ENCODE measurements at regions not wholly inside any gene's neighbourhood (a gene's known extent, or its start where the extent isn't known, plus 50 kb on each side); places are given as distances from the start of the nearest gene placed in this dataset.
"Not testable (repeated sequence)": the region's sequence is repeated elsewhere in the genome, so short reads cannot be mapped to it uniquely, and the experiment has no call there.

DNA sequence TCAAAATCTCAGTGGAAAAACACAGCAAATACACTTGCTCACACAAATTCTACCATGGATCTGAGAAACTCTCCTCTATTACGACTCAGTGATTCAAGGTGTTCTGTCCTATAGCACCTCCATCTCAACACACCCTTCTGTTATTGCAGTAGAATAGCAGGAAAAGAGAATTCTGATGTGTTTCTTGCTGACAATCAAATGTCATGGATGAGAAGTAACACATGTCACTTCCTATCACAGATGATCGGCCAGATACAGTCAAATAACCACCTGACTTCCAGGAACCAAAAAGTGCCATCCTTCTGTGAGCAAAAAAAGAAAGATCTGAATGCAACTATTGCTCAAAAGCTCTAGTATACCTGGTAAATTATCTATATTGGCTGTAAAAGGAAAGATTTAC lies 734.2 kb upstream of the GBE1 start:
- no CpG with 5 or more reads among the region's 2 CpGs for WGBS (ENCODE audit: insufficient coverage, low lambda C conversion rate)
- Histone ChIP-seq H3K4me3 (ENCODE audit: low read length) (no peak overlapping the region), H3K27me3 (ENCODE audit: control insufficient read depth, insufficient read depth, low read length) (no peaks in the 10 kb centered on the region), H3K36me3 (ENCODE audit: control insufficient read depth, insufficient read depth, low read length) (no peaks in the 10 kb centered on the region), H3K9me3 (ENCODE audit: control insufficient read depth, low read depth, low read length) (peaks cover 2% of the 10 kb centered on the region), H3K27ac (ENCODE audit: low read length) (no peak overlapping the region), H3K4me1 (ENCODE audit: control insufficient read depth, insufficient read depth, low read length) (no peaks in the 10 kb centered on the region)
- DNase-seq, result no peak

- H3K4me3 ChIP-seq (ENCODE audit: low read length), result no peak overlapping the region
- H3K9me3 ChIP-seq (ENCODE audit: control insufficient read depth, low read depth, low read length), result peaks cover 2% of the 10 kb centered on the region
- no peak overlapping the region for H3K27ac ChIP-seq (ENCODE audit: low read length)
- H3K4me1 ChIP-seq (ENCODE audit: control insufficient read depth, insufficient read depth, low read length), result no peaks in the 10 kb centered on the region
- H3K36me3 ChIP-seq (ENCODE audit: control insufficient read depth, insufficient read depth, low read length), result no peaks in the 10 kb centered on the region
- WGBS (ENCODE audit: insufficient coverage, low lambda C conversion rate), result no CpG with 5 or more reads among the region's 1 CpG
- no peaks in the 10 kb centered on the region for H3K27me3 ChIP-seq (ENCODE audit: control insufficient read depth, insufficient read depth, low read length)
- DNase-seq, result no peak
Observed at GRCh38 chr3:82494977-82495489, 733.6 kb upstream of the GBE1 start.

DNA sequence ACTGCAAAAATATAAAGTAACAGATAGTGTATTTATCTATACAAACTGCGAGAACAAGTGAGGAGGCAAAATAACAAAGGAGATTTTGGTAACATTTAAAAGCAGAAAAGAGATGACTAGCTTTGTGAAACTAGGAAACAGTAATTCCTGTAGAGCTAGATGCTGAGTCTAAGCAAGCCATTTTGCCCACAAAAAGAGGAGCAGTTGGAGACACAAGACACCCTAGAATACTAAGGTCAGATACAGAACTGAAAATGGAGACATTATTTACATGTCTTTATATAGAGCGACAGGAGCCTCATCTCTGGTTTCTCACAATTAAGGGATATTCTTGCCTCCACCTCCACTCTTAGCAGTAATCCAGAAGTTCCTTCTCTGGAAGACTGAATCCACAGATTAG lies 732.4 kb upstream of the GBE1 start:
- H3K27ac ChIP-seq (ENCODE audit: low read length), result no peak overlapping the region
- DNase-seq, result no peak
- H3K4me3 ChIP-seq (ENCODE audit: low read length), result no peak overlapping the region
- H3K36me3 ChIP-seq (ENCODE audit: control insufficient read depth, insufficient read depth, low read length), result no peaks in the 10 kb centered on the region
- H3K27me3 ChIP-seq (ENCODE audit: control insufficient read depth, insufficient read depth, low read length), result no peaks in the 10 kb centered on the region
- H3K9me3 ChIP-seq (ENCODE audit: control insufficient read depth, low read depth, low read length), result peaks cover 2% of the 10 kb centered on the region
- WGBS (ENCODE audit: insufficient coverage, low lambda C conversion rate), result 86% methylated on average over 1 of the region's 2 CpGs
- no peaks in the 10 kb centered on the region for H3K4me1 ChIP-seq (ENCODE audit: control insufficient read depth, insufficient read depth, low read length)

- no peaks in the 10 kb centered on the region for H3K4me1 ChIP-seq (ENCODE audit: control insufficient read depth, insufficient read depth, low read length)
- 100% methylated on average over 1 of the region's 1 CpG for WGBS (ENCODE audit: insufficient coverage, low lambda C conversion rate)
- no peaks in the 10 kb centered on the region for H3K27me3 ChIP-seq (ENCODE audit: control insufficient read depth, insufficient read depth, low read length)
- no peak overlapping the region for H3K4me3 ChIP-seq (ENCODE audit: low read length)
- no peak for DNase-seq
- H3K9me3 ChIP-seq (ENCODE audit: control insufficient read depth, low read depth, low read length), result peaks cover 2% of the 10 kb centered on the region
- no peak overlapping the region for H3K27ac ChIP-seq (ENCODE audit: low read length)
- H3K36me3 ChIP-seq (ENCODE audit: control insufficient read depth, insufficient read depth, low read length), result no peaks in the 10 kb centered on the region
Observed at GRCh38 chr3:82475306-82475705, 713.9 kb upstream of the GBE1 start.

DNA sequence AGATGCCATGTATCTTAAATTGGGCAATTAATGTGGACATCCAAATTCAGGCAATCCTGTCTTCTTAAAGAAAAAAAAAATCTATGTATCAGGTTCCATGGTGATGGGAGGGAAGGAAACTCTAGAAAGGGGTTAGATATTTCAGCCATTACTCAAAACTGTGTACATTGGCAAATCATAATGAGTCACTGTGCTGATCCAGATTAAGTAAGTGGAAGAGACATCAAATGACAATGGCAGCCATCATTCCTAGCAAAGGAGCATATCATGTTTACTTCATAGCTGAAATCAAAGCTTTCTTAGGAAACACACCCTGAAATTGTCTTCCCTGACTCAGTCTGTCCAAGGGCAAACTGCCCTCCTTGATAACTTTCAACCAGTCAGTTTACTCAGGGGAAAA lies 713.3 kb upstream of the GBE1 start:
- H3K27ac ChIP-seq (ENCODE audit: low read length), result no peak overlapping the region
- H3K9me3 ChIP-seq (ENCODE audit: control insufficient read depth, low read depth, low read length), result peaks cover 2% of the 10 kb centered on the region
- H3K4me3 ChIP-seq (ENCODE audit: low read length), result no peak overlapping the region
- H3K4me1 ChIP-seq (ENCODE audit: control insufficient read depth, insufficient read depth, low read length), result no peaks in the 10 kb centered on the region
- H3K36me3 ChIP-seq (ENCODE audit: control insufficient read depth, insufficient read depth, low read length), result no peaks in the 10 kb centered on the region
- no peaks in the 10 kb centered on the region for H3K27me3 ChIP-seq (ENCODE audit: control insufficient read depth, insufficient read depth, low read length)
- no peak for DNase-seq

DNA sequence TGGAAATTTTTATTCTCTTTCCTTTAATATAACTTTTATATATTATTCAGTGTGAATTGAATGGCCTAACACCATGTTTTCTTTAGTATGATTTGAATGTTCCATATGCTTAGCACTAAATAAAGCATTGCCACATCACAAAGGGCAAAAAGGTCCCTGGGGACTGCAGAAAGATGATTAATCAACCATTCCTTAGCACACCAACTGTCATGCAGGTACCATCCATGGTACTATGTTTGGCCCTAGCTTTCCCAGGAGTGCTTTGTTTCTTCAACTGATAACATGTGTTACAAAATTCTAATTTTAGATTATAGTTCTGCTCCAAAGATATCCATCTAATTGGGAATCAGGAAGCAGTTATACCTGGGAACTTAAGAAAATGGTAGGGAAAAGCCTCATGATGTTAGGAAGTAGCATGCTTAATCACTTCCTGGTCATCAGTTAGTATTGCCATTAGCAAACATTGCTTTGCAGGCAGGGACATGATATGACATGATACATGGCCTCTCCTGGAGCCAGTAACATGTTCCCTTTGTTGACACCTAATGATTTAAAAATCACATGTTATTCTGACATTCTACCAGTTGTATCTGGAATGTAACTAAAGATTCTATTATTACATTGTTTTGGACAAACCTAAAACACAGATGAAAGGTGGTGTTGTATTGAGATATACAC lies 712.6 kb upstream of the GBE1 start:
- Histone ChIP-seq H3K36me3 (ENCODE audit: control insufficient read depth, insufficient read depth, low read length) (no peaks in the 10 kb centered on the region), H3K27me3 (ENCODE audit: control insufficient read depth, insufficient read depth, low read length) (no peaks in the 10 kb centered on the region), H3K9me3 (ENCODE audit: control insufficient read depth, low read depth, low read length) (peaks cover 2% of the 10 kb centered on the region), H3K4me1 (ENCODE audit: control insufficient read depth, insufficient read depth, low read length) (no peaks in the 10 kb centered on the region), H3K27ac (ENCODE audit: low read length) (no peak overlapping the region), H3K4me3 (ENCODE audit: low read length) (no peak overlapping the region)
- DNase-seq, result no peak

DNA sequence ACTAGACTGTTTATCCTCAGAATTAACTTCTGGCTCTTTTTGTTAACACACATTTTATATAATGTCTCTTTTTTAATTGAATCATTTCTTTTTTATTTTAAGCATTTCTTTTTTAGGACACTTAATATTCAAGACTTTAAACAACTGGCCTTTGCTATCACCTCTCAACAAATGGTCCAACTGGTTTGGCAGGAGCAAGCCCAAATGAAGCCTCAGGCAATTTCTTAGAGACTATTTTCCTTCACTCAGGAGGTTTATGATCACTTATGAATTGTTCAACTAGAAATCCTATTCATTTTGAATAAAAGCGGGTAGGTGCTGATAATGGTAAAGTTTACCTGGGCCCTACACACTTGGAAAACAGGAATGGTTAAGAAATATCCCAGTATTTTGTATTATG lies 705.6 kb upstream of the GBE1 start:
- H3K27ac ChIP-seq (ENCODE audit: low read length), result no peak overlapping the region
- H3K4me3 ChIP-seq (ENCODE audit: low read length), result no peak overlapping the region

GRCh38 chr3:82462977-82463376 lies 701.5 kb upstream of the GBE1 start:
- 83% methylated on average over 1 of the region's 6 CpGs for WGBS (ENCODE audit: insufficient coverage, low lambda C conversion rate)
- DNase-seq, result no peak
- H3K36me3 ChIP-seq (ENCODE audit: control insufficient read depth, insufficient read depth, low read length), result no peaks in the 10 kb centered on the region
- no peaks in the 10 kb centered on the region for H3K4me1 ChIP-seq (ENCODE audit: control insufficient read depth, insufficient read depth, low read length)
- no peaks in the 10 kb centered on the region for H3K9me3 ChIP-seq (ENCODE audit: control insufficient read depth, low read depth, low read length)
- H3K27me3 ChIP-seq (ENCODE audit: control insufficient read depth, insufficient read depth, low read length), result no peaks in the 10 kb centered on the region
- H3K27ac ChIP-seq (ENCODE audit: low read length), result no peak overlapping the region
- no peak overlapping the region for H3K4me3 ChIP-seq (ENCODE audit: low read length)

More for the DNA sequence above, 705.6 kb upstream of the GBE1 start:
- WGBS (ENCODE audit: insufficient coverage, low lambda C conversion rate), result no CpG with 5 or more reads among the region's 1 CpG
- Histone ChIP-seq H3K36me3 (ENCODE audit: control insufficient read depth, insufficient read depth, low read length) (no peaks in the 10 kb centered on the region), H3K9me3 (ENCODE audit: control insufficient read depth, low read depth, low read length) (no peaks in the 10 kb centered on the region), H3K27me3 (ENCODE audit: control insufficient read depth, insufficient read depth, low read length) (no peaks in the 10 kb centered on the region), H3K4me1 (ENCODE audit: control insufficient read depth, insufficient read depth, low read length) (no peaks in the 10 kb centered on the region)
- no peak for DNase-seq

- no peaks in the 10 kb centered on the region for H3K9me3 ChIP-seq (ENCODE audit: control insufficient read depth, low read depth, low read length)
- no peak for DNase-seq
- H3K4me1 ChIP-seq (ENCODE audit: control insufficient read depth, insufficient read depth, low read length), result no peaks in the 10 kb centered on the region
- no peaks in the 10 kb centered on the region for H3K27me3 ChIP-seq (ENCODE audit: control insufficient read depth, insufficient read depth, low read length)
- no peaks in the 10 kb centered on the region for H3K36me3 ChIP-seq (ENCODE audit: control insufficient read depth, insufficient read depth, low read length)
- WGBS (ENCODE audit: insufficient coverage, low lambda C conversion rate), result 91% methylated on average over 5 of the region's 10 CpGs
- no peak overlapping the region for H3K4me3 ChIP-seq (ENCODE audit: low read length)
- H3K27ac ChIP-seq (ENCODE audit: low read length), result no peak overlapping the region
Observed at GRCh38 chr3:82461049-82461889, 699.8 kb upstream of the GBE1 start.

DNA sequence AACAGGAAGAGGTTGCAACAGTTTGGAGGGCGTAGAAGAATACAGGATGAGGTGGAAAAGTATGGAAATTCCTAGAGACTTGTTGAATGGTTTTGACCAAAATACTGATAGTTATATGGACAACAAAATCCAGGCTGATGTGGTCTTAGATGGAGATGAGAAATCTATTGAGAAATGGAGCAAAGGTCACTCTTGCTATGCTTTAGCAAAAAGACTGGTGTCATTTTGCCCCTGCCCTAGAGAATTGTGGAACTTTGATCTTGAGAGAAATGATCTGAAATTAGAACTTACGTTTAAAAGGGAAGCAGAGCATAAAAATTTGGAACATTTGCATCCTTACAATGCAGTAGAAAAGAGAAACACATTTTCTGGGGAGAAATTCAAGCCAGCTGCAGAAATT lies 686.9 kb upstream of the GBE1 start:
- DNase-seq, result no peak
- no peaks in the 10 kb centered on the region for H3K36me3 ChIP-seq (ENCODE audit: control insufficient read depth, insufficient read depth, low read length)
- no peak overlapping the region for H3K4me3 ChIP-seq (ENCODE audit: low read length)
- H3K27me3 ChIP-seq (ENCODE audit: control insufficient read depth, insufficient read depth, low read length), result no peaks in the 10 kb centered on the region
- 81% methylated on average over 2 of the region's 2 CpGs for WGBS (ENCODE audit: insufficient coverage, low lambda C conversion rate)
- no peaks in the 10 kb centered on the region for H3K4me1 ChIP-seq (ENCODE audit: control insufficient read depth, insufficient read depth, low read length)
- no peaks in the 10 kb centered on the region for H3K9me3 ChIP-seq (ENCODE audit: control insufficient read depth, low read depth, low read length)
- no peak overlapping the region for H3K27ac ChIP-seq (ENCODE audit: low read length)

GRCh38 chr3:82428821-82429220 lies 667.4 kb upstream of the GBE1 start:
- not testable (repeated sequence) for H3K27ac ChIP-seq (ENCODE audit: low read length); H3K36me3 ChIP-seq (ENCODE audit: control insufficient read depth, insufficient read depth, low read length); H3K27me3 ChIP-seq (ENCODE audit: control insufficient read depth, insufficient read depth, low read length); H3K9me3 ChIP-seq (ENCODE audit: control insufficient read depth, low read depth, low read length); H3K4me1 ChIP-seq (ENCODE audit: control insufficient read depth, insufficient read depth, low read length); DNase-seq; H3K4me3 ChIP-seq (ENCODE audit: low read length)
- 6% methylated on average over 2 of the region's 7 CpGs for WGBS (ENCODE audit: insufficient coverage, low lambda C conversion rate)

Measured in large intestine (tissue), 3 donors.